BLaER1 treated with 17β-estradiol and CSF1 and Interleukin-3, amounts not matched to agents 10 nM and 100 nM (cell line): ENCODE measurements at regions not wholly inside any gene's neighbourhood (a gene's known extent, or its start where the extent isn't known, plus 50 kb on each side); places are given as distances from the start of the nearest gene placed in this dataset.

Source experiments
- H3K27ac ChIP-seq, 11 experiments: shearing (Covaris generic); formaldehyde crosslinking; 2 replicates each; pipeline ENCODE4 v1.8.1; 2022
- H3K27me3 ChIP-seq, 11 experiments: shearing (Covaris generic); formaldehyde crosslinking; 2 replicates each; pipeline ENCODE4 v1.8.1; 2022
- H3K36me3 ChIP-seq, 11 experiments: shearing (Covaris generic); formaldehyde crosslinking; 2 replicates each; pipeline ENCODE4 v1.8.1; 2022
- H3K4me1 ChIP-seq, 10 experiments: shearing (Covaris generic); formaldehyde crosslinking; 2 replicates each; pipeline ENCODE4 v1.8.1; 2022
- H3K4me2 ChIP-seq, 11 experiments: shearing (Covaris generic); formaldehyde crosslinking; 2 replicates each; pipeline ENCODE4 v1.8.1; 2022
- H3K4me3 ChIP-seq, 10 experiments: shearing (Covaris generic); formaldehyde crosslinking; 2 replicates each; pipeline ENCODE4 v1.8.1; 2022
- H3K9ac ChIP-seq, 11 experiments: shearing (Covaris generic); formaldehyde crosslinking; 2 replicates each; pipeline ENCODE4 v1.8.1; 2022
- H3K9me3 ChIP-seq, 11 experiments: shearing (Covaris generic); formaldehyde crosslinking; replicated peaks in 1 of 11; 2 replicates each; pipeline ENCODE4 v1.8.1; 2022
- H4K20me1 ChIP-seq, 11 experiments: shearing (Covaris generic); formaldehyde crosslinking; 2 replicates each; pipeline ENCODE4 v1.8.1; 2022
- Cebpa-rat ChIP-seq, 11 experiments: shearing (Covaris generic); IDR thresholded peaks; 2 replicates each; pipeline ENCODE4 v1.8.1; 2022

DNA sequence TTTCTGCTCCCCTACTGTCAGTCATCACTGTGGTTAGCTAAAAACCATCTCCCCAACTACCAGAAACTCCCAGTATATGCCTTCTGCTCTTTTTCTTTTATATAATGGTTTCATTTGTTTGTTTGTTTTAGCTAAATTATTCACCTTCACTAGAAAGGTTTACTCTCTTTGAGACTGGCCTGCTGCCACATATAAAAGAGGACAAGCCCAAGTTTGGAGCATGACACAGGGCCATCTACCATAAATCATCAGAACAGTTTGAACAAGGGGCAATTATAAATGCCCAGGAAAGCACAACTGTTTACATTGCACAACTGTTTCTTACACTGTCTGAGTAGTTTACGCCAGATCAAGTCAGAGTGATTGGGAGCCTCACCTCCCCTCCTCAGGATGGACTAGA lies 471.0 kb upstream of the PIK3C3 start:
- H3K36me3 ChIP-seq = no peaks in the 10 kb centered on the region
- no peak overlapping the region for H3K4me3 ChIP-seq
- H3K27ac ChIP-seq = no peak overlapping the region
- H3K4me1 ChIP-seq = no peaks in the 10 kb centered on the region
- H3K9ac ChIP-seq = no peak overlapping the region
- H3K9me3 ChIP-seq = no peaks in the 10 kb centered on the region
- H4K20me1 ChIP-seq = no peaks in the 10 kb centered on the region
- no peak for TF ChIP-seq Cebpa-rat (IDR thresholded peaks at IDR 0.05)
- no peak overlapping the region for H3K4me2 ChIP-seq
- no peaks in the 10 kb centered on the region for H3K27me3 ChIP-seq

DNA sequence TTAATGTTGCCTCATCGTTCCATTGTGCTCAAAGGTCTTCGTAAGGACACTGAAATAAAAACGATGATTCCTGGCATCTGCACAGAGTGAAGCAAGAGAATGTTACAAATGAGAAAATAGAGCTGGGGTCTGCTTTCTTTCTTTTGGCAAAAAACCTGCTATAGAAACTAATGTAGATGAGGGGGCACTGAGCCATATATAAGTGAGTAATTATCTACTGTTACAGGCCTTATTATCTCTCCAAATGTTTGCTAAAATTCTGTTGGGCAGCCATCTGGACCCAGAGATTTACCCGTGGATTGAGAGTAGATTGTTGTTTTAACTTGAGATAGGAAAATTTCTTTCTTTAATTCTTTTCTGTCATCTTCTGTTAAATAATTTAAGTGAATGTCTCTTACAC lies 472.5 kb upstream of the PIK3C3 start:
- H3K4me3 ChIP-seq = no peak overlapping the region
- H3K9me3 ChIP-seq = no peaks in the 10 kb centered on the region
- no peaks in the 10 kb centered on the region for H3K4me1 ChIP-seq
- H3K36me3 ChIP-seq = no peaks in the 10 kb centered on the region
- H4K20me1 ChIP-seq = no peaks in the 10 kb centered on the region
- TF ChIP-seq Cebpa-rat (IDR thresholded peaks at IDR 0.05) = no peak
- no peak overlapping the region for H3K4me2 ChIP-seq
- H3K27ac ChIP-seq = no peak overlapping the region
- no peaks in the 10 kb centered on the region for H3K27me3 ChIP-seq
- H3K9ac ChIP-seq = no peak overlapping the region

DNA sequence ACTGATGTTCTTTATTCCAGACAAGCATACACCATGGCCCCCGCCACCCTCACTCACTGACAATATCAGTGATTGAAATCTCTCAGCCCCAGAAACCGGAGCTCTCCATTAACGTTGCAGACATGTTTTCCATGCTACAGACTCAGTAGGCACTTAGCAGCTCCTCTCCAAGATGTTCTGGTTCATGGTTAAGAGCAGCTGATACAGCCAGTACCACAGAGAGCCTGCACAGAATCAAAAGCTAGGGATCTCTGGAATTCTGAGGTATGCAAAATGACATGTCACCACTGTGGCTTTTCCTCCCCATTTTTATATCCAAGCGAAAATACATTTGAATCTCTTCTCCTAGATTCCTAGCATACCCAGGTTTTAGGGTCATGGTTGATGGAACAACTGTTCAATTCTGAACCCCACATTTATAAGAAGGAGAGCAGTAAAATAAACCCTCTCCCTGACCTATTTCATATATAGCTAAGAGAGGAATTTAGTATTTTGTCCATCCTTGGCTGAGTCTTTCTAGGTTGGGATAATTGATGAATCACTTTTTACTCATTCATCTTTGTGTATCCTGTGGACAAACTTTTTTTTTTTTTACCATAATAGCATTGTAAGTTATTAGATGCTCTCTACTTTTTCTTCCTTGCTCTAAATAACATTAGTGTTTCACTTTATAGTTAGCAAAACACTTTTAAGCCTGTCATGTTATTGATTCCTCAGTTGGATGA lies 488.4 kb upstream of the PIK3C3 start:
- Histone ChIP-seq H3K4me1 (no peaks in the 10 kb centered on the region), H3K9ac (no peak overlapping the region), H3K36me3 (no peaks in the 10 kb centered on the region), H3K4me2 (no peak overlapping the region), H4K20me1 (no peaks in the 10 kb centered on the region), H3K27me3 (no peaks in the 10 kb centered on the region), H3K27ac (no peak overlapping the region), H3K4me3 (no peak overlapping the region), H3K9me3 (no peaks in the 10 kb centered on the region)
- no peak for TF ChIP-seq Cebpa-rat (IDR thresholded peaks at IDR 0.05)

DNA sequence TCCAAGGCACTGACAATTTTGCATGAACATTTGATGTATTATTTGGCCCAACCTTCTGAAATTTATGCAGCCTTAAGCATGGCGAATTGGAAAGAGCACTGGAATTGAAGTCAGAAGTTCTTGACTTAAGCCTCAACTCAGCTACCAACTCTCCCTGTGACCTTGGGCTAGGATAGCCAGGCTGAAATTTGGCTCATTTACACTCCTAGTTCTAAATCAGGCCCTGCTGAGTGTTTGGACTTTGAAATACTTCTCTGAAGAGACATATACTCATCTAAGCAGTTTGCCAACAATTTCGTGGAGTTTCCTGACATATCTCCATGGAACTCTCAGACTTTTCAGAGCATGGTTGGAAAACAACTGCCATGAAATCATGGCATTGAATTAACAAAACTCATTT lies 489.6 kb upstream of the PIK3C3 start:
- Histone ChIP-seq H3K36me3 (no peaks in the 10 kb centered on the region), H3K27me3 (no peaks in the 10 kb centered on the region), H3K4me3 (no peak overlapping the region), H3K27ac (no peak overlapping the region), H3K4me1 (no peaks in the 10 kb centered on the region), H3K4me2 (no peak overlapping the region), H3K9me3 (no peaks in the 10 kb centered on the region), H3K9ac (no peak overlapping the region), H4K20me1 (no peaks in the 10 kb centered on the region)
- TF ChIP-seq Cebpa-rat (IDR thresholded peaks at IDR 0.05) = no peak

DNA sequence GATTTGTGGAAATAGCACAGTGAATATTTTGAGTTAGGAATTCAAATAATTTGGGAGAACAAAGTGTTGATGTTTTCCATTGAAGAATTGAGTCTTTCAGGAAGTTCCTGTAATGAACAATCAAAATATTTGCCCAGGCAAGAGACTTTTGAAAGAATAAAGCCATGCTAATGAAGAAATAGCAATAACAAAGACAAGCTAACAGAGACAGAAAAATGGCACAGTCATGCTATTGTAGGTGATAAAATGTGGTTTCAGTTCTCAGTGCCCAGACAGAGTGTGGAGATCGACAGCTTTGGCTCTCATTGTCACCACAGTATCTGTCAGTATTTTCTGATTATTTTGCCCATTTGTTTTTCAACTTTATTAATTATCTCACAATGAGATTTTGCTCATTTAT lies 490.8 kb upstream of the PIK3C3 start:
- Histone ChIP-seq H3K27me3 (no peaks in the 10 kb centered on the region), H3K27ac (no peak overlapping the region), H4K20me1 (no peaks in the 10 kb centered on the region), H3K9me3 (no peaks in the 10 kb centered on the region), H3K4me1 (no peaks in the 10 kb centered on the region), H3K36me3 (no peaks in the 10 kb centered on the region), H3K4me3 (no peak overlapping the region), H3K9ac (no peak overlapping the region), H3K4me2 (no peak overlapping the region)
- no peak for TF ChIP-seq Cebpa-rat (IDR thresholded peaks at IDR 0.05)

DNA sequence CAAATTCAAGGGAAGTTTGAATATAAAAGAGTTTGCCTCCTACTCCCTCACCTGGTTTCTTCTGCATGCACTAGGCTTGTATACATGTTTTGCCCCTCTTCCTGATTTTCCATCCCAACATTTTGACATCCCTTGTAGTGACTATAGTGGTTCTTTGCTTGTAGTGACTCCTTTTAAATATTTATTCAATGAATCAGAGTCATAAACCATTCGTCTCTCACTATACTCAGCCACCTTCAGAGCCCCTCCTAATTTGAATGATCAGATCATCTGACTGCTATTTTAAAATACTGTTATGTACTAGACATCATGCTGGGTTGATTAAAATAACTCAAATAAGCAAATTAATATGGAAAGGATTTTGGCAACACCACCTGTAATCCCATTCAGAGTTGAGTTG lies 492.1 kb upstream of the PIK3C3 start:
- Histone ChIP-seq H3K4me1 (no peaks in the 10 kb centered on the region), H3K9me3 (no peaks in the 10 kb centered on the region), H3K4me2 (no peak overlapping the region), H3K27me3 (no peaks in the 10 kb centered on the region), H3K9ac (no peak overlapping the region), H3K36me3 (no peaks in the 10 kb centered on the region), H3K4me3 (no peak overlapping the region), H4K20me1 (no peaks in the 10 kb centered on the region), H3K27ac (no peak overlapping the region)
- no peak for TF ChIP-seq Cebpa-rat (IDR thresholded peaks at IDR 0.05)

DNA sequence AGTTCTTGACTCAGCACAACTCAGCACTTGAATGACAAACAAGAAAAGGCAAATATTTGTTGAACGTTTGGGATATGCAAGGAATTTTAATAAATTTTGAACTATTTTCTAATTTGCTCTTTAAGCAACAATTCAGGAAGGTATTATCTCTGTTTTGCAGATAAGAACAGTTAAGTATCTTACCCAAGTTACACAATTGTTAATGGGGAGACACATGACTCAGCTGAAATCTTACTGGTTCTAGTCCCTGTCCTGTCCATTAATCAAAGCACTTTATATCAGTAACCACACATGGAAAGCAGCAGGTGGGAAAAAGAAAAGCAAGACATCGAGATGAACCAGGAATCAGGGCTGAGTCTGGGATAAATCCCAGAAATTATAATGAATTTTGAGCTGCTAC lies 493.9 kb upstream of the PIK3C3 start:
- Histone ChIP-seq H3K27ac (no peak overlapping the region), H3K4me1 (no peaks in the 10 kb centered on the region), H4K20me1 (no peaks in the 10 kb centered on the region), H3K27me3 (no peaks in the 10 kb centered on the region), H3K4me3 (no peak overlapping the region), H3K4me2 (no peak overlapping the region), H3K9me3 (no peaks in the 10 kb centered on the region), H3K9ac (no peak overlapping the region), H3K36me3 (no peaks in the 10 kb centered on the region)
- no peak for TF ChIP-seq Cebpa-rat (IDR thresholded peaks at IDR 0.05)

DNA sequence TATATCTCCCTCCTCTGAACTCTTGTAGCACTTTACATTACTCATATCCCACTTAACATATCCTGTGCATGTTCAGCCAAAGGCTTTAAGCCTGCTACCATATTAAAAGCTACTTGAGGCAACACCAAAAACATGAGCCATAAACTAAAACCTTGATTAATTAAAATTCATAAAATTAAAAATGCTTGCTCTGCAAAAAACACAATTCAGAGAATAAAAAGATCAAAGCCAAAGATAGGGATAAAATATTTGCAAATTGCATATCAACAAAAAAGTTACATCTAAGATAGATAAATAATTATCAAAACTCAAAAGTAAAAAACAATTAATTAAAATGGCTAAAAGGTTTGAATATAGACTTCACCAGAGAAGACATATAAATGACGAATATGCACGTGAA lies 495.4 kb upstream of the PIK3C3 start:
- no peaks in the 10 kb centered on the region for H3K36me3 ChIP-seq
- H3K27me3 ChIP-seq = no peaks in the 10 kb centered on the region
- H3K4me2 ChIP-seq = no peak overlapping the region
- H3K9me3 ChIP-seq = no peaks in the 10 kb centered on the region
- H3K27ac ChIP-seq = no peak overlapping the region
- no peaks in the 10 kb centered on the region for H3K4me1 ChIP-seq
- H3K9ac ChIP-seq = no peak overlapping the region
- no peak overlapping the region for H3K4me3 ChIP-seq
- no peaks in the 10 kb centered on the region for H4K20me1 ChIP-seq
- TF ChIP-seq Cebpa-rat (IDR thresholded peaks at IDR 0.05) = no peak

DNA sequence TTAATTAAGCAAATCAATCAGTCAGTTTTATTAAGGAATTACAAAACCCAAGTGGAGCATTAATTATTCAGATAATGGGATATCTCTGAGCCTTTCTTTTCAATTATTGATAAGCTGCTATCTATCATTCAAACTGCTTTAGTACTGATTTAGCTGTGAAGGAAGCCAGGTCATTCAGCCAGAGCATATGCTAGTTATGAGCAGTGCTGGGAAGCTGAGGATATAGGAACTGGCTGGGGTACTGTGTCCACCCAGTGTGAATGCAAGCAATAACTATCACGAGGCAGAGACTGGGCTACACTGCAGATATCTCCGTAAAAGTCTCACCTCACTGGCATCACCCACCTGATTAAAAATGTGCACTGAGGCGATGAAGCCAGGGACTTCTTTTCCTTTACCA lies 496.7 kb upstream of the PIK3C3 start:
- Histone ChIP-seq H4K20me1 (no peaks in the 10 kb centered on the region), H3K9ac (no peak overlapping the region), H3K36me3 (no peaks in the 10 kb centered on the region), H3K4me1 (no peaks in the 10 kb centered on the region), H3K27me3 (no peaks in the 10 kb centered on the region), H3K4me2 (no peak overlapping the region), H3K4me3 (no peak overlapping the region), H3K27ac (no peak overlapping the region), H3K9me3 (no peaks in the 10 kb centered on the region)
- no peak for TF ChIP-seq Cebpa-rat (IDR thresholded peaks at IDR 0.05)

DNA sequence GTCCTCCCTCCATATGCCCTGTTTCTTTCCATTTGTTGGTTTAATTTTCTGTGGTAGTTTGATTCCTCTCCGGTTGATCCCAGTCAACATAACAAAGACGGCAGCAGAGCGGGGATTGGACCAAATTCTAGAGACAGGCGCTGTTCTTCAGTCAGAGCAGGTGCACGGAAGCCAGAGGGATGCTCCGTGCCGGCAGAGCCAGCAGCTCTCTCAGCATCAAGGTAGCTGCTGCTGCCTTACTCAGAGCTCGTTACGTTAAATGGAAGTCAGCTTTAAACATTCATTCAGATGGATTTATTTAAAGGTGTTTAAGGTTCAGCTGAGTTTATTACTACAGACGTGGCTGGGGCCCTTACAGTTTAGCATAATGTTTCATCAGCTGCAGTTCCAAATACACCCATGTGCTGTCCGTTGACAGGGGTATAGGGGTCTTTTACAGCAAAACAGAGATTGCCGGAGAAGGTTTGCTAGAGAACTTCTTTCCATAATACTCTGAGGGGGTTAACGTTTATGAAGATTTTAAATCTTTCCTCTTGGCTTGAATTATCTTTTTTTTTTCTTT lies 497.2 kb upstream of the PIK3C3 start:
- TF ChIP-seq Cebpa-rat (IDR thresholded peaks at IDR 0.05) = no peak
- Histone ChIP-seq H3K27me3 (no peaks in the 10 kb centered on the region), H3K4me3 (no peak overlapping the region), H3K27ac (no peak overlapping the region), H4K20me1 (no peaks in the 10 kb centered on the region), H3K4me2 (no peak overlapping the region), H3K36me3 (no peaks in the 10 kb centered on the region), H3K9ac (no peak overlapping the region), H3K4me1 (no peaks in the 10 kb centered on the region), H3K9me3 (no peaks in the 10 kb centered on the region)
